ENCODE measurements at regions not wholly inside any gene's neighbourhood (a gene's known extent, or its start where the extent isn't known, plus 50 kb on each side); places are given as distances from the start of the nearest gene placed in this dataset.
"Not testable (repeated sequence)": the region's sequence is repeated elsewhere in the genome, so short reads cannot be mapped to it uniquely, and the experiment has no call there.

DNA sequence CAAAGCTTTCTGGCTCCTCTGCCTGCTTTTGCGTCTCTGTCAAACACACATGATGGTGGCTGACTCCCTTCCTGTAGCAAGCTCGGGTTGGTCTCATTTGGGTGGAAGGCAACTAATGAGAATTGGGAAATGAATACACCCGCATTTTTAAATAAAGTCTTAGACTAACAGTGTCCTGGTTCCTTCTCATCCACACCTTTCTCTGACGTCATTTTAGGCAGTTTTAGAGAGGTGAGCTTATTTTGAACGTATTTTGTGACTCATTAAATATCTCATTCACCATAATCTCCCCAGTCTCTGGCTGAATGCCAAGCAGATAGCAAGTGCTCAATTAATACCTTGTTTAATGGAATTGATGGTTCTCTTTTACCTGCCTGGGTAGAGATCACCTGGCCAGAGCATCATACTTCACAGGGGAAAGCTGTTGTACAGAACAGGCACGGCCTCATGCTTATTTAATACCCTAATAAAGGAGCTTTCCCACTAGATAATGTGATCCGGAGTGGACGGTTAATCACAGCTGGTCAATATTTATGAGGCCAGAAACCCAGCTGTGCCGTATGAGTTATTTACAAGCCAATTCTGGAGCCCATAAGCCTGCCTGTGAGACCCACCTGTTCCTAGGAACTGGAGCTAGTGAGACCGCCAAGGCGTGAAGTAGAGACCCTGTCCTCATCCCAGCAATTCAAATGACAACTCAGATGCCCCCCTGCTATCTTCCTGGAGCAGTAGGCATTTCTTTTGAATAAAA is 149.7 kb upstream of the PROK2 start:
- no peak for DNase-seq (ENCODE audit: extremely low read depth, low read depth)

DNA sequence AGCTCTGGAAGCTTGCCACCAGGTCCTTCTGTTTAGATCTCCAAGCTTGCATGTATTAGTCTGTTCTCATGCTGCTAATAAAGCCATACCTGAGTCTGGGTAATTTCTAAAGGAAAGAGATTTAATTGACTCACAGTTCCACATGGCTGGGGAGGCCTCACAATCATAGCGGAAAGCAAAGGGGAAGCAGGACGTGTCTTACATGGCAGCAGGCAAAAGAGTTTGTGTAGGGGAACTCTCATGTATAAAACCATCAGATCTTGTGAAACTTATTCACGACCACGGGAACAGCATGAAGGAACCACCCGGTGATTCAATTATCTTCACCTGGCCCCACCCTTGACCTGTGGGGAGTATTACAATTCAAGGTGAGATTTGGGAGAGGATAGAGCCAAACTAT is 147.0 kb upstream of the PROK2 start:
- DNase-seq (ENCODE audit: extremely low read depth, low read depth): no peak

DNA sequence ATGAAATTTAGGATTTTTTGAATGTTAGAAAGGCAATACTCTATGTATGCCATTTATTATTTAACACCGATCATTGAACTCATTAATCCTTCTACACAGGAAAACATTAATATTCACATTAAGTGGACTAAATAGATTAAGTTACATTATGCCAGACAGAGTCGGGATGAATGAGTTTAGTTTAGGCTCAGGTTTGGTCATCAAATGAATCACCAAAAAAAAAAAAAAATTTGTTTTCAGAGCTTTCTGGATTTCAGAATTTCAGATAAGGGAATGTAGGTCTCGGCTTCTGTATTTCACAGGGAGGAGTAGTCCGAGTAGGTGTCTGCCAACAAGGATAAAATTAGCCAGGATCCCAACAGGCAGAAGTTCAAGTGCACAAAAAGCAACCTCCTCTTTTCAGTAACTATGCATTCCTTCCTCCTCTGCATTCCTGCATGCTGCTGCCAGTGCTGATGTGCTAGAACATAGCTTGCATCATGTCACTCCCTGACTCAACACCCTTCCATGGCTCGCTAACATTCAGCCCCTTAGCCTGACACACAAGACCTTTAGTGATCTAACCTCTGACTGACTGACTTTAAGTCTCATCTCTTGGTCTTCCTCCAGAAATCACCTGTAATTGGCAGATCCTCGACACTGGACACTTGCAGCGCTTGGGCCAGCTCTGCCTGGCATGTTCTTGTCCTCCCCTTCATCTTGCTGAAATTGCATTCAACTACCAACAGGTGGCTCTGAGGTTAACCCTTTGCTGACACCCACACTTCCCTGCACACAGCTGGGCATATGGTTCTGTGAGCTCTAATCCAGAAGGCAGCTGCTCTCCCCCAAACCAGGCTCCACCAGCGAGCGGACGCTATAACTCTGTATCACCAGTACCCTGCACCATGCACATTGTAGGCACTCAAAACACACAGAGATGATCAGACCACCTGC is 145.4 kb upstream of the PROK2 start:
- no peak for DNase-seq (ENCODE audit: extremely low read depth, low read depth)

DNA sequence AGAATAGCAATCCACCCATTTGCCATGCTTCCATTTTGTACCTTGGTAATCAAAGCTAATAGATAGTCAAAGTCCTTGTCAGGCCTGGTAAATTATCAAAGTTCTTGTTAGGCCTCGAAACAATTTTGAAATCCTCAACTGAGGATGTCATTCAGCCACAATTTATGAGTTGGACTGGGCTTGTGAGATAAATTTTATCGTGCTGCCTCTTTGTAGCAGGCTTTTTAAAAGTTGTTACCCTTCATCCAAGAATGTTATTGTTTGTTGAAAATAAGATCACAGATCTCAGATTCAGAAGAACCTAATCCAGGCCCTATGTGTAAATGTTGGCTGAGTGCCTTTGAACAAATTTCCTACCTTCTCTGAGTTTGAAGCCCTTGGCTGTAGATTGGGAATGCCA is 143.3 kb upstream of the PROK2 start:
- DNase-seq (ENCODE audit: extremely low read depth, low read depth): no peak

DNA sequence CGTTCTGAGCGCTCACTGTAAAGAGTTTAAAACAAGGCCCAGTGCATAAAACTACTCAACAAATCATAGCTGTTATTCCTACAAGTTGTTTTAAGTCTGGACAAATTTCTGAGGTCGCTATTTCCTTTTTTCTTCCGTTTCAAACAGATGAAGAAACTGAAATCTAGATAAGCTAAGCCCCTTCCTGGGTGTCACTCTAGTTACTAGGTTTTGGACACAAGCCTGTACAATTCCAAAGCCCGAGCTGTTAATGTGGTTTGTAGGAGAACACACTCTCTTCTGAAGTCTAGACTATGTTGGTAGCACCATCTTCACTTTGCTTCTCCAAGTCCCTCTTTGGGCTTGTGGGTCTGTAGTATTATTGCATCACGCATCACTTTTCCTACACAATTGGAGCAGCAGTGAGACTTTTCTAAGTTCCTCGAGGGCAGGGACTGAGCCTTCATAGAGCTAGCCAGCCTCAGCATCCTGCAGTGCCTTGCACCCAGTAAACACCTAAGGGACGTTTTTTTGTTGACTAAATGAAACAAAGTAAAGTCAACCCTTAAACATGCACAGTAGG is 142.6 kb upstream of the PROK2 start:
- DNase-seq (ENCODE audit: extremely low read depth, low read depth): no peak

DNA sequence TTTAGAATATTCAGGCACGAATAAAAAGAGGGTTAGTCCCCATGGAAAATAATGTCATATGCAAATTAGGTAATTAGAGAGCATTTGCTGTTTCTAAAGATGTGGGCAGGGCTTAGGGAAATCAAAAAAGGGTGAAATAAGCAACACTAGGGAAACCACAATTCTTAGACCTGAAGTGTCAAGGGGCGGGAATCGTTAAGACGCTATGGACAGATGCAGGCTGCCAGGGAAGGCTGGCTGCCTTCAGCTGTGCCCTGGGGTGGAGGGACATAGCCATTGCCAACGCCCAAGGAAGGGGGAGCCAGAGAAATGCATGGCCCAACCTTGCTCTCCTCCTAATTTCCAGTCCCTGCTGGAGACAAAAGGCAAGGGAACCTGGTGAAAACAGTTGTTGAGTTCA is 141.7 kb upstream of the PROK2 start:
- no peak for DNase-seq (ENCODE audit: extremely low read depth, low read depth)

DNA sequence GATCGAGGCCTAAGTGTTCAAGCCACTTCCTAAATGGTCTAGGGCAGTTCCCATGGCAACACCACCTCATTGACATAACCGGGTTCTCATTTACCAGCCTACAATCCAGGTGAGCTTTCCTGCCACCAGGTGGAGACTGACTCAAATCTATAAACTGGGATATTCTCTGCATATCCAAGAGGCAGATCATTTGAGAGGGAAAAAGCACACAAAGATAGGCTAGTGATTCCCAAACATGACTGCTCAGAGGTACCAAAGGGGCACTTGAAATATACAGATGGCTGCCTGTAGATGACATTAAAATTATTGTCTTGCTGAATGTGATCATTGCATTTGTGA is 141.3 kb upstream of the PROK2 start:
- no peak for DNase-seq (ENCODE audit: extremely low read depth, low read depth)

DNA sequence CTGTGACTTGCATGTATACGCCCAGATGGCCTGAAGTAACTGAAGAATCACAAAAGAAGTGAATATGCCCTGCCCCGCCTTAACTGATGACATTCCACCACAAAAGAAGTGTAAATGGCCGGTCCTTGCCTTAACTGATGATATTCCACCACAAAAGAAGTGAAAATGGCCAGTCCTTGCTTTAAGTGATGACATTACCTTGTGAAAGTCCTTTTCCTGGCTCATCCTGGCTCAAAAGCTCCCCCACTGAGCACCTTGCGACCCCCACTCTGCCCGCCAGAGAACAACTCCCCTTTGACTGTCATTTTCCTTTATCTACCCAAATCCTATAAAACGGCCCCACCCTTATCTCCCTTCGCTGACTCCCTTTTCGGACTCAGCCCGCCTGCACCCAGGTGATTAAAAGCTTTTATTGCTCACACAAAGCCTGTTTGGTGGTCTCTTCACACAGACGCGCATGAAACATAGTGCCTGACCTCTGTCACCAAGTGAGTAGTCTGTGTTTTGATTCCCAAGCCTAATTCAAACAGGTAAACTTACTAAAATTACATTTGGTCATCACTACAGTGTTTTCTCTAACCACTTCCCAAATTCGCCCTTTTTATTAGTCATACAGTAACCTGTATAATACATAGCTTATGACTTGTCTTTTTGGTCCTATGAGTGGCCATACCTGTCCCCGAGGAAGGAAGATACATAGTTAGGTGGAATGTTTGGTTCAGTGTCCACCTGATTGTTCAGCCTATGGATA is 140.7 kb upstream of the PROK2 start:
- DNase-seq (ENCODE audit: extremely low read depth, low read depth): not testable (repeated sequence)

DNA sequence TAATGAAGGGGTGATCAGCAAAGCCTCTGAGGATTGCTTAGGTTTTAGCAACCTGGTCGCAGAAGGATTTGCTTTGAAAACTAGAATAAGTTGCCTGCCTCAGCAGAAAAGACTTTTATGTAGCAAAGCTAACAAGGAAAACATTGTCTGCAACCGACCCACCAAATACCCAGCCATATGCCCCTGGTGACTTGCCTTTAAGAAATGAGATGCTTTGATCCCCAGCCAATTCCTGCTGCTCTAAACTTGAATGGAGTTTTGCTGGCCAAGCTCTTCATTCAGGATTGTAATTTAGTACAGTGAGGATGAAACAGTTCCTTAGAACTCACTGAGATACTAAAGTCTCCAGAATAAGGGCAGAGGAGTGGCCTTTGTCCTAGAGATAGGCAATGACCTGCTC is 139.8 kb upstream of the PROK2 start:
- DNase-seq (ENCODE audit: extremely low read depth, low read depth): no peak

DNA sequence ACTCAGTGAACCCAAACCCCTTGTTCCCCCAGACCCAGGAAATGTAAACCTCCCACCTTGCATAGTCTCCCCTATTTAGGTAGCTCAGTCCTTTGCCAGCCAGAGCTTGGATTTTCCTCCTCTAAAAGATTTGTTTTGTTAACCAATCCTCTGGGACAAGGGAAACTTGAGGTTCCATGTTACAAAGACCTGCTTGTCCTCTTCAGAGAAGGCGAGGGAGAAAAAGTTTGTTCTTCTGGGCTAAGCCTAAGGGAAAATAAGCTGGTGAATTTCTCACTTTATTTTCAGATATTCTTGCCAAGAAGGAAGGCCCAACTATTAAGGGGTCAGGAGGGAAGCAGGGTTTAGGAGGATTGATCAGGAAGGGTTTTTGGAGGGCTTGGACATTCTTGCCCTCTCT is 136.1 kb upstream of the PROK2 start:
- no peak for DNase-seq (ENCODE audit: extremely low read depth, low read depth)

DNA sequence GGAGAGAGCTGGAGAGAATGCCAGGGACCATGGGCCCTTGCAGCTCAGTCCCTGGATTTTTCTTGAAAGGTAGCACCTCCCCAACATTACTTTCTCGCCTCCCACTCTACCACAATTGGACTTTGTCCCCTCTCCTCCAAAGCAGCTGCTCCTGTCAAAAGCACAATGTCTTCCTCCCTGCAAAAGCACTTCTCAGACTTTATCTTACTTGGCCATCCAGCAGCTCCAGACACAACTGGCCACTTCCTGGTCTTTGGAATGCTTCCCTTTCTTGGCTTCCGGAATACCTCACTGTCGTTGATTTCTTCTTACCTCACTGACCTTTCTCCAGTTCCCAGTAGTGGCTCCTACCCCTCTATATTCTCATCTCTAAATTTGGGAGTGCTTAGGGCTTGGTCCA is 134.6 kb upstream of the PROK2 start:
- DNase-seq (ENCODE audit: extremely low read depth, low read depth): no peak

DNA sequence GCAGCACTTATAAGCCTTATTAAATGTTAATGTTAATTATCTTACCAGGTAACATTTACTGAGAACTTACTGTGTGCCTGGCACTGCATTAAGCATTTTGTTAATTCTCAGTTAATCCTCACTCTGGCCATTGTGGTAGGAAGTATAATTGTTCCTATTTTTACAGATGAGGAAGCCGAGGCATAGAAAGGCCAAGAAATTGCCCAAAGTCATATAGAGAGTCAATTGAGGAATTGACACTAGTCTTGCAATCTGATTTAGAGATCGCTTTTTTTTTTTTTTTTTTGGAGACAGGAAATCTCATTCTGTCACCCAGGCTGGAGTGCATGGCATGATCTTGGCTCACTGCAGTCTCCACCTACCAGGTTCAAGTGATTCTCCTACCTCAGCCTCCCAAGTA is 132.6 kb upstream of the PROK2 start:
- DNase-seq (ENCODE audit: extremely low read depth, low read depth): no peak

DNA sequence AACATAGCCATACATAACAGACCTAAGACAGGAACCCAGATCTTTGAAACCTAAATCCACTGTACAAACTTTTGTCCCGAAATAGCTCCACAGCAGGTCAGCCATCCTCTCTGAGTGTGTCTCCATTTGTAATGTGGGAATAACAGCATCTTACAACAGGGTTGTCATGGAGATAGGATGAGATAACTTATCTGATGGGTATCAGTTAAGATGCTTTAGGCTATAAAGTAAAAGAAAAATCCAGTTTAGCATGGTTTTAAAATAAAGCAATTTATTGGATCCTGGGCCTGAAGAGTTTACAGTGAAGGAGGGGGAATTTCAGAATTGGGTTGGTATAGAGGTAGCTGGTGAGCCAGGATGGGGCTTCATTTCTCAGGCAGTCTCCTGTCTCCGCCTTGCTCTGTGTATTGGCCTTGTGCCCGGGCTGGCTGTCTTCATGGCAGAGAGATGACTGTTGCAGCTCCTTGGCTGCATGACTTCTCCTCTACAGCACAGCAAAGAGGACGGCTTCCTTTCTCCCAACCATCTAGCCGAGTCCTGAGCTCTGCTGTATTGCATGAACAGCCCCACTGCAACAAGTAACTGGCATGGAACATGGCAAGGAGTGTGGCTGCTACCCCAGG is 131.9 kb upstream of the PROK2 start:
- DNase-seq (ENCODE audit: extremely low read depth, low read depth): no peak

DNA sequence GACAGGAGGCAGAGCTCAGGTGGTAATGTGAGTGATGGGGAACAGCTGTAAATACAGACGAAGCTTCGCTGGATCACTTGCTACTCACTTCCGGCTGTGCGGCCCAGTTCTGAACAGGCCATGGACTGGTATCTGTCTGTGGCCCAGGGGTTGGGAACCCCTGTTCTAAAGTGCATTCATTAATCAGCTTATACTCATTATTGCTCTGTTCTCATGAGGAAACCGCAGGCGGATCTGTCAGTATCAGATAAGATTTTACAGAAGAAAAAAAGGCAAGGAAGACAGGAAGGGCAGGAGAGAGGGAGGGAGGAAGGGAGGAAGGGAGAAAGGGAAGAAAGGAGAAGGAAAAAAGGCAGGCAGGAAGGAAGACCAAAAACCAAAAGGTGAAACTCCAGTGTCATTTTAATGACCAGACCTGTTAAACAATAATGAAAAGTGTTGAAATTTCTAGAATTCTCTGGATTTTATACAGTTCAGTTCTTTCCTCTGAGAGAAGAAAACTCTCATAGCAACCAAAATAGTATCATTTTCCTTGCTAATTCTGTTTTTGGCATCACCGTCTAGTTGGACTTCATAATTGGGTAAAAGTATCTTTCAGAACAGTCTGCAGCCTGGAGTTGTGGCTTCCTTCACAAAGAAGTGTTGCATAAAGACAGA is 128.0 kb upstream of the PROK2 start:
- DNase-seq (ENCODE audit: extremely low read depth, low read depth): no peak

DNA sequence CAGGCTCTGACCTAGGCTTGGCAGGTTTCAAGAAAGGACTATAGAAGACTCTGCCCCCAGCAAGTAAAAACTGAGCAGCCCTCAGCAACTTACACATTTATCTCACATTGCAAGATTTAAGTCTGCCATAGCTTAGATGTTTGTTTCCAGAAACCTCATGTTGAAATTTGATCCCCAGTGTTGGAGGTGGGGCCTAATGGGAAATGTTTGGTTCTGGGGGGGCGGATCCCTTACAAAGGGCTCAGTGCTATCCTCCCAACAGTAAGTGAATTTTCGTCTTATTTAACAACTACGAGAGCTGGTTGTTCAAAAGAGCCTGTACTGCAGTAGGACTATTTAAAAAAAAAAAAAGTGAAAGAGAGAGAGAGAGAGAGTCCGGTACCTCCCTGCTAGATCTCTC is 125.2 kb upstream of the PROK2 start:
- no peak for DNase-seq (ENCODE audit: extremely low read depth, low read depth)

DNA sequence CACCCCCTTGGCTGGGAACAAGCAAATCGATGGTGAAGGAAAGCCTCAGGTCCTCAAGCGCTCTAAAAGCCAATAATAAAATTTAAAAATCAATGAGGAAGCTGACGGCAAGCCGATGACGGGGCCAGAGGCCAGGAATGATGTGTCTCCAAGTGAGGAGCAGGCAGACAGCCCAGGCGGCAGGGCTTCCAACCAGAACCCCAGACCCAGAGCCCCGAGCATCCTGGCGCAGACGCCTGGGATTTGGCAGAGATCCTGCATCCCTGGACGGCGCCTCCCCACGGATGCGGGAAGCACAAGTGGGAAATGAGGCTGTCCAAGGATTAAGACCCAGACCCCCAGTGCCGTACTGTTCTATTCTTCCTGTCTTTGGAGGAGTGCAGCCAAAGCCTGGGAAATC is 123.0 kb upstream of the PROK2 start:
- DNase-seq (ENCODE audit: extremely low read depth, low read depth): no peak

DNA sequence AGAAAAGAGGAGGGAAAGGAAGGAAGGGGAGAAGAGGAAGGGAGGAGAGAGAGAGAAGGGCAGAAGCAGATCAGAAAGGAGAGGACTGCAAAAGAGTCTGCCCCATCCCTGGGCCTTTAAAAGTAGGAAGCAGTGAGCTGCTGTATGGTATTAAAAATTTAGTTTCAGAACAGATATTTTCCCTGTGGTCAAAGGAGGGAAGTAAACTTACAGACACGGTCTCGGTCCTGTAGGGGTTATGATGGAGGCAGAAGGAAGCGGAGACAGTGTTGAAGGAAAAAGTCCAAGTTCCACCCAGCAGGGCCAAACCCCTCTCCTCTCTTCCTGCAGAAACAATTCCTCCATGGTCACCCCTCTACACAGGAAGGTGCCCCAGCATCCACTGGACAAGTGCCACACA is 122.0 kb upstream of the PROK2 start:
- no peak for DNase-seq (ENCODE audit: extremely low read depth, low read depth)

DNA sequence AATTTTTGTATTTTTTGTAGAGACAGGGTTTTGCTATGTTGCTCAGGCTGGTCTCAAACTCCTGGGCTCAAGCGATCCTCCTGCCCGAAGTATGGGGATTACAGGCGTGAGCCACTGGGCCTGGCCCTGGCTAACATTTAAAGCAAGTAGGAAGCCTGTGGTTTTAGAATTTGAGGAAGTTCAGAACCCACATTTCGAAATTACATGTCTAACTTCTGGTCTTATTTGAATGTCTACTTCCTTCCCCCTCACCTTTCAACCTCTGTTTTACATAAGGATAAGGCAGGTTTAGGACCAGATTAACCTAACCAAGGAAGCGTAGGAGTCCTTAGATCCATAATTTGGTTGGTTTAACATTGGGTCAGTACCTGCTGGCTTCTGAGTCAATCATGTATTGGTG is 120.5 kb upstream of the PROK2 start:
- DNase-seq (ENCODE audit: extremely low read depth, low read depth): no peak

DNA sequence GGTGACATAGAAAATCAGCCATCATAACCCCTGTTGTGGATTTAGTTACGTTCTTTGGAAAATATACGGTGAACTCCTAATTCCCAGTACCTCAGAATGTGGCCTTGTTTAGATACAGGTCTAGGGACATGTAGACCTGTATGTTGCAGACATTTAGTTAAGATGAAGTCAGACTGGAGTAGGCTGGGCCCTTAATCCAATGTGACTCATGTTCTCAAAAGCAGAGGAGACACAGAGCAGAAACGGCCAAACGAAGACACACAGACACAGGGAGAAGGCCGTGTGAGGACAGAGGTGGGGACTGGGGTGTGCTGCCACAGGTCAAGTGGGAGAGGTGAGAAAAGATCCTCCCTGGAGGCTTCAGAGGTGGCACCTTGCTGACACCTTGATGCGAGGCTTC is 119.0 kb upstream of the PROK2 start:
- no peak for DNase-seq (ENCODE audit: extremely low read depth, low read depth)

DNA sequence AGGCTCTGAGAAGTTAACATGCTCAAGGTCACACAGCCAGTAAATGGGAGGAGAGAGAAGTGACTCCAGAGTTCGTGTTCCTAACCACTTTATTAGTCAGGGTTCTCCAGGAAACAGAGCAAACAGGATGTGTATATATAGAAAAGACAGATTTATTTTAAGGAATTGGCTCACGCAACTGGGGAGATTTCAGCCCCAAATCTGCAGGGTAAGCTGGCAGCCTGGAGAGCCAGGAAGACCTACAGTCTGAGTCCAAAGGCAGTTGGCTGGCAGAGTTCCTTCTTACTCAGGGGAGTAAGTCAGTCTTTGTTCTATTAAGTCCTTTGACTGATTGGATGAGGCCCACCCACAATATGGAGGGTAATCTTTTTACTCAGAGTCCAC is 118.2 kb upstream of the PROK2 start:
- DNase-seq (ENCODE audit: extremely low read depth, low read depth): no peak

Data from NCI-H460 (cell line).